ENCODE measurements at regions not wholly inside any gene's neighbourhood (a gene's known extent, or its start where the extent isn't known, plus 50 kb on each side); places are given as distances from the start of the nearest gene placed in this dataset.

DNA sequence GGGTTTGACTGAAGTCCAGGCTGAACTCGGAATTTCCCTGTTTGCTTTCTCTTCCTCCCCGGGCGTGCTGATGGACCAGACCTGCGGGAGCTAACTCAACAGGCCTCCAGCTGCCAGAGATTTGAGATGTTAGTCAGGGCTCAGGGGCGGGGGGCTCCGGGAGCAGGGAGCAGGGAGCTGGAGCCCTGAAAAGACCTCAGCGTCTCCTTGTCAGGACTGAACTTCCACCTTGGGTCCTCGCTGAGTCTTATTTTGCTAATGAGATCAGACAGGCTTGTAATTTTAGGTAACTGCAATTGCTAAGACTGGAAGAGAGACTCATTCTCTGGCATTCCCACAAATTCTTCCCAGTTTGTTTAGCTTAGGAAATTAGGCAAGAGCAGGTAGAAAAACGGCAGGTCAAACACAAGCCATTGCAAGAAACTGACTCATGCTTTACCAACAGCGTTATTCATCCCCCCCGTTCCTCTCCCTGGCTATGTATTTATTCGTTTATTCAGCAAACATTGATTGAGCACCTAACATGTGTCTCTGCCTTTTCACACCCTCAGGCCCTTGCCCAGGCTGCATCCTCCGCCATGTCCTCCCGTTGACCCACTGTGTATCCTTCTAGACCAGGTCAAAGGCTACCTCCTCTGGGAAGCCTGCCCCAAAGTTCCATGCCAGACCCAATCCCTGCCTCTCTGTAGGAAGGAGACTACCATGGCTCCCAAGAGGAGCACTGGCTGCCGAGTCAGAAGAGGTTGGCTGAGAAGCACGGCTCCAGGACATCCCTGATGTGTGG lies 80.4 kb upstream of the DIO3 start:
- BruUV-seq (replicated peaks), result no TSS peak
- Histone ChIP-seq H4K20me1 (ENCODE audit: insufficient read depth, low read length) (no peaks in the 10 kb centered on the region), H3K4me2 (ENCODE audit: low read depth, low read length) (peak overlapping the region; percentile 40; the same call in 1 of the 2 replicates), H3K36me3 (replicated peaks in 1 of 2; ENCODE audit: control insufficient read depth in 1 of 2, insufficient read depth in 2 of 2, low read length in 2 of 2) (no peaks in the 10 kb centered on the region), H3K9ac (ENCODE audit: insufficient read depth, low read depth, low read length) (no peak overlapping the region), H3K4me3 (replicated peaks in 1 of 3; ENCODE audit: insufficient read depth in 1 of 3, low read depth in 2 of 3, low read length in 3 of 3) (no peak overlapping the region), H2AFZ (ENCODE audit: low read length) (no peak overlapping the region), H3K27ac (ENCODE audit: extremely low read length, insufficient read depth, low read length) (no peak overlapping the region), H3K9me3 (ENCODE audit: low read length) (no peaks in the 10 kb centered on the region), H3K79me2 (ENCODE audit: insufficient read depth, low read length) (no peaks in the 10 kb centered on the region), H3K4me1 (ENCODE audit: insufficient read depth, low read length) (peaks cover 31% of the 10 kb centered on the region), H3K27me3 (ENCODE audit: control insufficient read depth in 1 of 2, insufficient read depth in 2 of 2, low read length in 2 of 2) (peaks cover 1 to 9% of the 10 kb centered on the region in 2 experiments; a peak in 4 of 5 replicates)
- DNase-seq (ENCODE audit: low spot score) (peak; percentile 10), ATAC-seq (no peak; the same call in 2 of the 3 replicates), FAIRE-seq (no peak)
- TF ChIP-seq ZNF724P (CRISPR knock-in tag; IDR thresholded peaks at IDR 0.05; ENCODE audit: borderline replicate concordance), result 0 out of 2 replicates have a peak, but pooled peaks have one; percentile 40
- peak; percentile 79 for TF ChIP-seq FOSL2 (CRISPR knock-in tag; IDR thresholded peaks at IDR 0.05)
- TF ChIP-seq ZNF329 (CRISPR knock-in tag; IDR thresholded peaks at IDR 0.05; ENCODE audit: low read depth), result no peak
- ChIA-PET CTCF (ENCODE audit: low intra/inter-chr PET ratio, low total read pairs) (no interaction called here), POLR2A (no interaction called here)
- intact Hi-C loops (cut with micrococcal nuclease; ENCODE audit: unreplicated experiment) (no loop called here), in situ Hi-C loops (cut with HindIII; ENCODE audit: extremely low pct_ligation_motif_present, low pct_unique_long_range_greater_than_20kb) (no loop called here)
- WGBS (ENCODE audit: low lambda C conversion rate), result 8% methylated on average over 12 of the region's 16 CpGs

DNA sequence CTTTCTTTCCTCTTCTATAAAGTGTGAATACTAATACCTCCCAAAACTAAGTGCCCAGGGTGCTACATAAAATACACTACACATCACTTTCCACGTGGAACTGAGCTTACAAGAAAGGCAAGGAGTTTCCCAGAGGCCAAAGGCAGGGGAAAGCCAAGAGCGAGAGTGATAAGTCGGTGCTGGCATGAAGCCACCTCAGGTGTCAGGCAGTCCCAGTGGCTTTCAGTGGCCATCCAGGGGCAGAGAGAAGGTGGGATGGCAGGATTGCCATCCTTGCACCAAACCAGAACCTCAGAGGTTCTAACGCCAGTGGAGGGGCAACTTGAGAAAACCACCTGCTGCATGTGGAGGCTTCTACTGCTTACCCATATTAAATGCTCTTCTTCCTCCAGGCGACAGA lies 79.7 kb upstream of the DIO3 start:
- H3K4me1 ChIP-seq (ENCODE audit: insufficient read depth, low read length), result peaks cover 25% of the 10 kb centered on the region
- 68% methylated on average over 3 of the region's 5 CpGs for WGBS (ENCODE audit: low lambda C conversion rate)
- H3K9me3 ChIP-seq (ENCODE audit: low read length), result no peaks in the 10 kb centered on the region
- no peak overlapping the region for H3K9ac ChIP-seq (ENCODE audit: insufficient read depth, low read depth, low read length)
- ChIA-PET POLR2A (no interaction called here), CTCF (ENCODE audit: low intra/inter-chr PET ratio, low total read pairs) (no interaction called here)
- no peak overlapping the region for H3K4me3 ChIP-seq (replicated peaks in 1 of 3; ENCODE audit: insufficient read depth in 1 of 3, low read depth in 2 of 3, low read length in 3 of 3)
- ATAC-seq (no peak), FAIRE-seq (no peak), DNase-seq (ENCODE audit: low spot score) (no peak)
- no peaks in the 10 kb centered on the region for H3K79me2 ChIP-seq (ENCODE audit: insufficient read depth, low read length)
- no peak overlapping the region for H2AFZ ChIP-seq (ENCODE audit: low read length)
- BruUV-seq (replicated peaks), result no TSS peak
- H3K27ac ChIP-seq (ENCODE audit: extremely low read length, insufficient read depth, low read length), result no peak overlapping the region
- intact Hi-C loops (cut with micrococcal nuclease; ENCODE audit: unreplicated experiment) (no loop called here), in situ Hi-C loops (cut with HindIII; ENCODE audit: extremely low pct_ligation_motif_present, low pct_unique_long_range_greater_than_20kb) (no loop called here)
- H3K4me2 ChIP-seq (ENCODE audit: low read depth, low read length), result no peak overlapping the region
- H4K20me1 ChIP-seq (ENCODE audit: insufficient read depth, low read length), result no peaks in the 10 kb centered on the region
- H3K27me3 ChIP-seq (ENCODE audit: control insufficient read depth in 1 of 2, insufficient read depth in 2 of 2, low read length in 2 of 2), result peaks cover 1 to 9% of the 10 kb centered on the region in 2 experiments; a peak in 4 of 5 replicates
- no peaks in the 10 kb centered on the region for H3K36me3 ChIP-seq (replicated peaks in 1 of 2; ENCODE audit: control insufficient read depth in 1 of 2, insufficient read depth in 2 of 2, low read length in 2 of 2)
- TF ChIP-seq ZNF430 (CRISPR knock-in tag; IDR thresholded peaks at IDR 0.05) (no peak), KLF11 (CRISPR knock-in tag; IDR thresholded peaks at IDR 0.05) (no peak), NFKB2 (CRISPR knock-in tag; IDR thresholded peaks at IDR 0.05; ENCODE audit: borderline replicate concordance) (no peak), HOXA3 (CRISPR knock-in tag; IDR thresholded peaks at IDR 0.05) (no peak), NR2F1 (CRISPR knock-in tag; IDR thresholded peaks at IDR 0.05) (no peak), RAD21 (CRISPR knock-in tag; IDR thresholded peaks at IDR 0.05) (no peak), ZSCAN30 (CRISPR knock-in tag; IDR thresholded peaks at IDR 0.05) (no peak), MEIS1 (CRISPR knock-in tag; IDR thresholded peaks at IDR 0.05; ENCODE audit: borderline replicate concordance) (no peak), ATM (IDR thresholded peaks at IDR 0.05; ENCODE audit: borderline replicate concordance) (no peak), ZFP91 (CRISPR knock-in tag; IDR thresholded peaks at IDR 0.05; ENCODE audit: borderline replicate concordance) (no peak), SIX1 (CRISPR knock-in tag; IDR thresholded peaks at IDR 0.05; ENCODE audit: borderline replicate concordance) (no peak), TRIM22 (IDR thresholded peaks at IDR 0.05) (no peak)
